Effector memory CD8-positive, alpha-beta T cell (primary cell): ENCODE measurements at regions not wholly inside any gene's neighbourhood (a gene's known extent, or its start where the extent isn't known, plus 50 kb on each side); places are given as distances from the start of the nearest gene placed in this dataset.

ENCODE experiments used
- ATAC-seq: fragments of 150-1000 bp; cut with Tn5 transposase; replicated peaks from 2 replicates; pipeline ENCODE4 v1.10.0; 2021; ENCODE audit warnings: mild to moderate bottlenecking, moderate library complexity
- DNase-seq, 3 experiments: peaks; one replicate each; pipeline ENCODE4 v3.0.0; 2021
- H3K27ac Mint-ChIP-seq, 2 donors: one replicate each; pipeline ENCODE4 v1.8.0; 2022; ENCODE audit warnings: mild to moderate bottlenecking in 2 of 2, mixed read lengths in 2 of 2, moderate library complexity in 2 of 2
- H3K27me3 Mint-ChIP-seq, 2 donors: one replicate each; pipeline ENCODE4 v1.8.0; 2022; ENCODE audit warnings: mixed read lengths in 2 of 2
- H3K36me3 Mint-ChIP-seq: one replicate; pipeline ENCODE4 v1.8.0; 2022; ENCODE audit warnings: mild to moderate bottlenecking, moderate library complexity, mixed read lengths; ENCODE audit not compliant: insufficient read depth
- H3K4me1 Mint-ChIP-seq, 2 donors: one replicate each; pipeline ENCODE4 v1.8.0; 2022; ENCODE audit warnings: low read depth in 2 of 2, mixed read lengths in 2 of 2
- H3K4me3 Mint-ChIP-seq, 2 donors: one replicate each; pipeline ENCODE4 v1.8.0; 2022; ENCODE audit warnings: mild to moderate bottlenecking in 2 of 2, mixed read lengths in 2 of 2, moderate library complexity in 2 of 2
- H3K9me3 Mint-ChIP-seq, 2 donors: one replicate each; pipeline ENCODE4 v1.8.0; 2022; ENCODE audit warnings: mixed read lengths in 2 of 2

- Mint-ChIP-seq H3K4me3 (no peak overlapping the region), H3K36me3 (no peaks in the 10 kb centered on the region)
- no peak for ATAC-seq
Observed at GRCh38 chr10:85542936-85543730, 823.5 kb downstream of the GRID1 start.

GRCh38 chr10:85544956-85545355 lies 821.6 kb downstream of the GRID1 start:
- peaks cover 25 to 28% of the 10 kb centered on the region in 2 donors for H3K27me3 Mint-ChIP-seq
- no peak overlapping the region for H3K27ac Mint-ChIP-seq
- no peak overlapping the region for H3K4me3 Mint-ChIP-seq
- no peaks in the 10 kb centered on the region for H3K4me1 Mint-ChIP-seq
- DNase-seq (no peak), ATAC-seq (no peak)
- no peaks in the 10 kb centered on the region for H3K36me3 Mint-ChIP-seq
- no peaks in the 10 kb centered on the region for H3K9me3 Mint-ChIP-seq

More at GRCh38 chr10:85542936-85543730, 823.5 kb downstream of the GRID1 start:
- Mint-ChIP-seq H3K4me1 (no peaks in the 10 kb centered on the region), H3K27me3 (peaks cover 24 to 28% of the 10 kb centered on the region in 2 donors), H3K9me3 (no peaks in the 10 kb centered on the region), H3K27ac (no peak overlapping the region)
- DNase-seq, result no peak

GRCh38 chr10:85545874-85546273 lies 820.7 kb downstream of the GRID1 start:
- Mint-ChIP-seq H3K27me3 (peaks cover 25 to 28% of the 10 kb centered on the region in 2 donors), H3K4me1 (no peaks in the 10 kb centered on the region), H3K9me3 (no peaks in the 10 kb centered on the region), H3K27ac (no peak overlapping the region), H3K4me3 (no peak overlapping the region), H3K36me3 (no peaks in the 10 kb centered on the region)
- DNase-seq, result no peak
- ATAC-seq, result no peak

GRCh38 chr10:85547460-85548023 lies 819.1 kb downstream of the GRID1 start:
- no peaks in the 10 kb centered on the region for H3K9me3 Mint-ChIP-seq
- H3K27me3 Mint-ChIP-seq, result peaks cover 25 to 28% of the 10 kb centered on the region in 2 donors
- no peak for ATAC-seq
- no peak overlapping the region for H3K4me3 Mint-ChIP-seq
- H3K27ac Mint-ChIP-seq, result no peak overlapping the region
- H3K4me1 Mint-ChIP-seq, result no peaks in the 10 kb centered on the region
- no peaks in the 10 kb centered on the region for H3K36me3 Mint-ChIP-seq
- DNase-seq, result no peak

- ATAC-seq (no peak), DNase-seq (peak in 2 of 3 experiments; percentile 6 to 11)
- Mint-ChIP-seq H3K4me1 (no peaks in the 10 kb centered on the region), H3K9me3 (no peaks in the 10 kb centered on the region), H3K4me3 (no peak overlapping the region), H3K27me3 (peaks cover 25 to 28% of the 10 kb centered on the region in 2 donors), H3K27ac (no peak overlapping the region), H3K36me3 (no peaks in the 10 kb centered on the region)
Observed at GRCh38 chr10:85548034-85548433, 818.6 kb downstream of the GRID1 start.
